Nephron (organoid): ENCODE measurements at regions not wholly inside any gene's neighbourhood (a gene's known extent, or its start where the extent isn't known, plus 50 kb on each side); places are given as distances from the start of the nearest gene placed in this dataset.

Experiments
- H3K27ac Mint-ChIP-seq, 3 experiments: 2 replicates each; pipeline ENCODE4 v1.8.0; 2020; ENCODE audit warnings: mixed read lengths in 3 of 3, mild to moderate bottlenecking in 2 of 3, moderate library complexity in 1 of 3
- H3K27me3 Mint-ChIP-seq: 2 replicates; pipeline ENCODE4 v1.8.0; 2021; ENCODE audit warnings: low read depth, mild to moderate bottlenecking, moderate library complexity, mixed read lengths
- H3K36me3 Mint-ChIP-seq: 2 replicates; pipeline ENCODE4 v1.8.0; 2020; ENCODE audit warnings: low read depth, mixed read lengths
- H3K4me1 Mint-ChIP-seq: 2 replicates; pipeline ENCODE4 v1.8.0; 2020; ENCODE audit warnings: mixed read lengths
- H3K4me3 Mint-ChIP-seq, 3 experiments: 2 replicates each; pipeline ENCODE4 v1.8.0; 2020; ENCODE audit warnings: mild to moderate bottlenecking in 3 of 3, mixed read lengths in 3 of 3, moderate library complexity in 2 of 3
- H3K9me3 Mint-ChIP-seq: 2 replicates; pipeline ENCODE4 v1.8.0; 2020; ENCODE audit warnings: mixed read lengths
- CTCF ChIP-seq, 3 experiments: fragments of 200-600 bp; sonication (generic); IDR thresholded peaks; one replicate each; pipeline ENCODE4 v1.5.0; 2021; ENCODE audit warnings: antibody characterized with exemption in 3 of 3; ENCODE audit not compliant: unreplicated experiment in 3 of 3

- H3K4me3 Mint-ChIP-seq: no peak overlapping the region
- no peaks in the 10 kb centered on the region for H3K36me3 Mint-ChIP-seq
- no peak overlapping the region for H3K27ac Mint-ChIP-seq
- no peak for TF ChIP-seq CTCF (IDR thresholded peaks at IDR 0.05; ENCODE audit: unreplicated experiment in 3 of 3)
- peaks cover 6% of the 10 kb centered on the region for H3K9me3 Mint-ChIP-seq
- peaks cover 23% of the 10 kb centered on the region for H3K4me1 Mint-ChIP-seq
- peaks cover 13% of the 10 kb centered on the region for H3K27me3 Mint-ChIP-seq
Measured at GRCh38 chr6:25168637-25169036, 110.5 kb upstream of the CARMIL1 start.

DNA sequence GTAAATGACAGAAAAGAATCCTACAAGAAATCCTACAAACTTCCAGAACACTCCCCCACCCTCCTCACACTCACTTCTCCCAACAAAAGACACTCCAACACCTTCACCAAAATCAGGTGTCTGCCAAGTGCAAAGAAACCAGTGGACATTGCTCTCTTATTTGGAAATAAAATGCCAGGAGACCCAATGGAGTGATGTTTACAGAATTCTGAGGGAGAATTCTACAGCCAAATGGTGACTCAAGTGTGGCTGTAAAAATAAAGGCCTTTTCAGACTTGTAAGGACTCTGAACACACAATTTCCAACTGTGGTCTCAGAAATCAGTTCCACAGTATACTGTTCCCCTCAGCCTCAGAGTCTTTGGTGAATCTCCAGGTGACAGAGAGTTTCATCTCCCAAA lies 109.6 kb upstream of the CARMIL1 start:
- Mint-ChIP-seq H3K4me1 (peaks cover 31% of the 10 kb centered on the region), H3K36me3 (no peaks in the 10 kb centered on the region), H3K9me3 (peaks cover 3% of the 10 kb centered on the region), H3K27me3 (peaks cover 10% of the 10 kb centered on the region), H3K4me3 (no peak overlapping the region), H3K27ac (no peak overlapping the region)
- no peak for TF ChIP-seq CTCF (IDR thresholded peaks at IDR 0.05; ENCODE audit: unreplicated experiment in 3 of 3)

GRCh38 chr6:25169961-25170360 lies 109.2 kb upstream of the CARMIL1 start:
- H3K4me1 Mint-ChIP-seq: peaks cover 35% of the 10 kb centered on the region
- peaks cover 8% of the 10 kb centered on the region for H3K27me3 Mint-ChIP-seq
- no peak for TF ChIP-seq CTCF (IDR thresholded peaks at IDR 0.05; ENCODE audit: unreplicated experiment in 3 of 3)
- no peak overlapping the region for H3K4me3 Mint-ChIP-seq
- no peak overlapping the region for H3K27ac Mint-ChIP-seq
- no peaks in the 10 kb centered on the region for H3K36me3 Mint-ChIP-seq
- H3K9me3 Mint-ChIP-seq: no peaks in the 10 kb centered on the region

GRCh38 chr6:25170640-25171039 lies 108.5 kb upstream of the CARMIL1 start:
- H3K36me3 Mint-ChIP-seq: no peaks in the 10 kb centered on the region
- H3K27ac Mint-ChIP-seq: no peak overlapping the region
- peaks cover 8% of the 10 kb centered on the region for H3K27me3 Mint-ChIP-seq
- peaks cover 37% of the 10 kb centered on the region for H3K4me1 Mint-ChIP-seq
- H3K4me3 Mint-ChIP-seq: no peak overlapping the region
- no peak for TF ChIP-seq CTCF (IDR thresholded peaks at IDR 0.05; ENCODE audit: unreplicated experiment in 3 of 3)
- no peaks in the 10 kb centered on the region for H3K9me3 Mint-ChIP-seq

DNA sequence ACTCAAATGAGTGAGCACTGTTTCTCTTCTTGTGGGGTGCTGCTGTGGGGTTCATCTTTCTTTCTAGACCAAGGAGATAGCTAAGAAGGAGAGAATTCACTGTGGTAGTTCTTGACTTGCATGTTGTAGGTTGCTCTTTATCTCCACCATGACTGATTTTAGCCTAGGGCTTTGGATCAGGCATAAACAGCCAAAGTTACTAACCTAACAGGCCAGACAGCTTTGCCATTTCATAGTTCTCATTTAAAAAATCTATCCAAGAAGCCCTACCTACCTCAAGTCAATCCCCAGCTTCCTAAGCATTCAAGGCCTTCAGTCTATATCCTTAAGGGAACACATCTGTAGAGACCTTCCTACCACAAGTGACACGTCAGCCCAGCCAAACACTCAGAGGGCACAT lies 107.9 kb upstream of the CARMIL1 start:
- Mint-ChIP-seq H3K4me1 (peaks cover 30% of the 10 kb centered on the region), H3K36me3 (no peaks in the 10 kb centered on the region), H3K9me3 (no peaks in the 10 kb centered on the region), H3K27ac (no peak overlapping the region), H3K27me3 (peaks cover 8% of the 10 kb centered on the region), H3K4me3 (no peak overlapping the region)
- TF ChIP-seq CTCF (IDR thresholded peaks at IDR 0.05; ENCODE audit: unreplicated experiment in 3 of 3): no peak

DNA sequence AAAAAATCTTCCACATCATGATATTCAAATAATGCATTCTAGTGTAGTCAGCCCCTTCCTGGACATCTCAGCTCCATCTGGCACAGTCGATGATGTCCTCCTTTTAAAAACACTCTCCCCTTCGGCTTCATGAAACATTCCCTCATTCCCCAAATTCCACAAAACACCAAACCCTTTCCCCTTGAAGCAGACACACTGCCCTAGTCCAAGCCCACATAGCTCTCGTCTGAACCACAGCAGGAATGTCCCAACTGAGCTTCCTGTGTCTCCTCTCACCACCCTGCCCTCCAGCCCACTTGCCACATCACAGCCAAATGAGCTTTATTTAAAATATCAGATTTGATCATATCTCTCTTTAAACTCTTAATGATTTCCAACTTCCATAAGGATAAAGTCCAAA lies 106.4 kb upstream of the CARMIL1 start:
- H3K4me1 Mint-ChIP-seq: peaks cover 27% of the 10 kb centered on the region
- H3K27ac Mint-ChIP-seq: peak overlapping the region; percentile 25 to 74 (median 59)
- TF ChIP-seq CTCF (IDR thresholded peaks at IDR 0.05; ENCODE audit: unreplicated experiment in 3 of 3): no peak
- no peaks in the 10 kb centered on the region for H3K36me3 Mint-ChIP-seq
- H3K4me3 Mint-ChIP-seq: no peak overlapping the region
- H3K9me3 Mint-ChIP-seq: no peaks in the 10 kb centered on the region
- peaks cover 8% of the 10 kb centered on the region for H3K27me3 Mint-ChIP-seq
